ENCODE measurements at regions not wholly inside any gene's neighbourhood (a gene's known extent, or its start where the extent isn't known, plus 50 kb on each side); places are given as distances from the start of the nearest gene placed in this dataset.

GRCh38 chr2:17311106-17311619, 207.1 kb downstream of the RAD51AP2 start:
- TF ChIP-seq CTCF (IDR thresholded peaks at IDR 0.05), result no peak
- TF ChIP-seq POLR2AphosphoS5 (IDR thresholded peaks at IDR 0.05; ENCODE audit: insufficient read depth in 1 of 2, low read depth in 1 of 2), result no peak
- TF ChIP-seq POLR2A (IDR thresholded peaks at IDR 0.05), result no peak
